Right lobe of liver (tissue), 6 donors: ENCODE measurements at regions not wholly inside any gene's neighbourhood (a gene's known extent, or its start where the extent isn't known, plus 50 kb on each side); places are given as distances from the start of the nearest gene placed in this dataset.

Experiments used
- ATAC-seq, 4 donors: fragments of 200-7000 bp; cut with Tn5 transposase; one replicate each; pipeline ENCODE4 v1.9.1; 2020; ENCODE audit warnings: mild to moderate bottlenecking in 4 of 4, moderate library complexity in 4 of 4
- DNase-seq, 3 donors: peaks; one replicate each; pipeline ENCODE4 v3.0.0-alpha.2; 2020
- H3K27ac ChIP-seq, 3 donors: fragments of 200-600 bp; one replicate each; pipeline ENCODE4 v1.8.0; 2022
- H3K27me3 ChIP-seq, 2 donors: fragments of 200-600 bp; one replicate each; pipeline ENCODE4 v1.8.0; 2022
- H3K36me3 ChIP-seq, 4 donors: fragments of 200-600 bp; sonication (generic) in 1 of 4; one replicate each; pipeline versions ENCODE4 v1.5.1 to v1.8.0; 2017 to 2022; ENCODE audit warnings: control low read depth in 1 of 4
- H3K4me1 ChIP-seq, 4 donors: fragments of 200-600 bp; sonication (generic) in 1 of 4; one replicate each; pipeline versions ENCODE4 v1.5.1 to v1.8.0; 2017 to 2022; ENCODE audit warnings: control low read depth in 1 of 4
- H3K4me3 ChIP-seq, 3 donors: fragments of 200-600 bp; one replicate each; pipeline ENCODE4 v1.8.0; 2022
- H3K9me3 ChIP-seq, 4 donors: fragments of 200-600 bp; sonication (generic) in 1 of 4; one replicate each; pipeline versions ENCODE4 v1.5.1 to v1.8.0; 2017 to 2022; ENCODE audit warnings: control low read depth in 1 of 4
- POLR2A ChIP-seq: fragments of 450-650 bp; IDR thresholded peaks from one replicate; pipeline ENCODE4 v1.6.1; 2017; ENCODE audit warnings: antibody characterized with exemption, mild to moderate bottlenecking
- WGBS: methylation state at CpG from one replicate; pipeline ENCODE4 v1.1.6; 2018; ENCODE audit warnings: low coverage, low lambda C conversion rate; ENCODE audit not compliant: insufficient coverage; ENCODE audit errors: missing lambda C conversion rate; 5-methylcytosine and 5-hydroxymethylcytosine counted together
- intact Hi-C, 2 donors: fragments of 100-400 bp; cut with DNase I; formaldehyde crosslinking; loops; one replicate each; pipeline versions ENCODE4 v1.11.2 to v1.14.1; 2022
- TF ChIP-seq, protein P1 (sequence below), 4 donors: fragments of 200-600 bp in 3 of 4; fragments of 450-650 bp in 1 of 4; IDR thresholded peaks; one replicate each; pipeline versions ENCODE4 v1.5.1 to v1.8.0; 2016 to 2022; ENCODE audit warnings: antibody characterized with exemption in 4 of 4, mild to moderate bottlenecking in 2 of 4
- donor health status: DM: no; HTN: yes; CAD: no.
- donor health status: DM: no; HTN: no; CAD: no.
- donor health status: DM: no; HTN: no; CAD: no.
- donor health status: DM: no; HTN: yes; CAD: no.
- donor health status: DM: no; HTN: yes; CAD: no.

GRCh38 chr1:38269923-38270848 lies 223.6 kb upstream of the POU3F1 start:
- no peak for ATAC-seq
- H3K27me3 ChIP-seq: no peaks in the 10 kb centered on the region
- 70% methylated on average over 9 of the region's 15 CpGs for WGBS
- no peak overlapping the region for H3K27ac ChIP-seq
- H3K9me3 ChIP-seq: no peaks in the 10 kb centered on the region
- DNase-seq: no peak
- H3K4me3 ChIP-seq: no peak overlapping the region
- H3K4me1 ChIP-seq: no peaks in the 10 kb centered on the region
- TF ChIP-seq, protein P1, sequence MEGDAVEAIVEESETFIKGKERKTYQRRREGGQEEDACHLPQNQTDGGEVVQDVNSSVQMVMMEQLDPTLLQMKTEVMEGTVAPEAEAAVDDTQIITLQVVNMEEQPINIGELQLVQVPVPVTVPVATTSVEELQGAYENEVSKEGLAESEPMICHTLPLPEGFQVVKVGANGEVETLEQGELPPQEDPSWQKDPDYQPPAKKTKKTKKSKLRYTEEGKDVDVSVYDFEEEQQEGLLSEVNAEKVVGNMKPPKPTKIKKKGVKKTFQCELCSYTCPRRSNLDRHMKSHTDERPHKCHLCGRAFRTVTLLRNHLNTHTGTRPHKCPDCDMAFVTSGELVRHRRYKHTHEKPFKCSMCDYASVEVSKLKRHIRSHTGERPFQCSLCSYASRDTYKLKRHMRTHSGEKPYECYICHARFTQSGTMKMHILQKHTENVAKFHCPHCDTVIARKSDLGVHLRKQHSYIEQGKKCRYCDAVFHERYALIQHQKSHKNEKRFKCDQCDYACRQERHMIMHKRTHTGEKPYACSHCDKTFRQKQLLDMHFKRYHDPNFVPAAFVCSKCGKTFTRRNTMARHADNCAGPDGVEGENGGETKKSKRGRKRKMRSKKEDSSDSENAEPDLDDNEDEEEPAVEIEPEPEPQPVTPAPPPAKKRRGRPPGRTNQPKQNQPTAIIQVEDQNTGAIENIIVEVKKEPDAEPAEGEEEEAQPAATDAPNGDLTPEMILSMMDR (IDR thresholded peaks at IDR 0.05): no peak
- TF ChIP-seq POLR2A: no peak
- intact Hi-C loops: no loop called here
- H3K36me3 ChIP-seq: no peaks in the 10 kb centered on the region

- no peaks in the 10 kb centered on the region for H3K9me3 ChIP-seq
- no peak overlapping the region for H3K4me3 ChIP-seq
- no peaks in the 10 kb centered on the region for H3K36me3 ChIP-seq
- no peaks in the 10 kb centered on the region for H3K4me1 ChIP-seq
- TF ChIP-seq, protein P1 (IDR thresholded peaks at IDR 0.05): no peak
- no peak for TF ChIP-seq POLR2A
- H3K27me3 ChIP-seq: no peaks in the 10 kb centered on the region
- ATAC-seq (no peak), DNase-seq (no peak)
- intact Hi-C loops: no loop called here
- 48% methylated on average over 2 of the region's 4 CpGs for WGBS
- no peak overlapping the region for H3K27ac ChIP-seq
Observed at GRCh38 chr1:38268226-38268625, 221.6 kb upstream of the POU3F1 start.

DNA sequence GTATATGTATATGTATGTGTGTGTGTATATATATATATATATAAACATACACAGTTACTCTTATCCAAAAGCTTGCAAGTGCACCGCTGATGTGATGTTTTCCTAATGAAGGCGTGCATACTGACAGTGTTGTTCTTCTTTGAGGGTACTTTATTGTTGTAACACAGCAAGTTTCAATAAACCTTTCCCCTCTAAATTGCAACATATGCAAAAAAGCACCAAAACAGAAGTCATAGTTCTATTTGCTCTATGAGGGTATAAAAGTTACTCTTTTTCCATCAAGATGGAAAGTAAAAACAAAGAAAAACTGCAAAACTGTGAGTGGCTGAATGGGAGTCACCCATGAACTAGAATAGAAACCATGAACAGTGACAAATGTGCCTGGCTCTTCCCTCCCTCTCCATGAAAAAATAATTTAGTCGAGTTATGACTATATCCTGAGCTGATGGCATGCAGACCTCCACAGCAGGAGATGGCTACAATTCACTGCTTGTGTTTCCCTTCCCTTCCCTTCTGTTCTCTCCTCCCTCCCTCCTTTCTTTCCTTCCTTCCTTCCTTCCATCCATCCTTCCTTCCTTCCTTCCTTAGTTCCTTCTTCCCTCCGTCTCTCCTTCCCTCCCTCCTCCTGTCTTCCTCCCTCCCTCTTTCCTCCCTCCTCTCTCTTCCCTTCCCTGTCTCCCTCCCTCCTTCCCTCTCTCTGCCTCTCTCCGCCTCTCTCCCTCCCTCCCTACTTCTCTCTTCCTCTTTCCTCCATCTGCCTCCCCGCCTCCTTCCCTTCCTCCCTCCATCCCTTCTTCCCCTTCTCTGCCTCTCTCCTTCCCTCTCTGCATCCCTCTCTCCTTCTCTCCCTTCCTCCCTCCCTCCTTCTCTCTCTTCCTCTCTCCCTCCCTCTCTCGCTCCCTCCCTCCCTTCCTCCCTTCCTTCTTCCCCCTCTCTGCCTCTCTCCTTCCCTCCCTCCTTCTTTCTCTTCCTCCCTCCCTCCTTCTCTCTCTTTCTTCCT lies 220.7 kb upstream of the POU3F1 start:
- WGBS: 58% methylated on average over 7 of the region's 7 CpGs
- Histone ChIP-seq H3K9me3 (no peaks in the 10 kb centered on the region), H3K27ac (no peak overlapping the region), H3K4me3 (no peak overlapping the region), H3K27me3 (no peaks in the 10 kb centered on the region), H3K4me1 (no peaks in the 10 kb centered on the region), H3K36me3 (no peaks in the 10 kb centered on the region)
- intact Hi-C loops: no loop called here
- DNase-seq (no peak), ATAC-seq (no peak)
- TF ChIP-seq, protein P1 (IDR thresholded peaks at IDR 0.05): no peak
- TF ChIP-seq POLR2A: no peak

- no peak for DNase-seq
- Histone ChIP-seq H3K36me3 (no peaks in the 10 kb centered on the region), H3K27ac (no peak overlapping the region), H3K9me3 (no peaks in the 10 kb centered on the region), H3K4me3 (no peak overlapping the region), H3K4me1 (no peaks in the 10 kb centered on the region), H3K27me3 (no peaks in the 10 kb centered on the region)
- ATAC-seq: no peak
- 56% methylated on average over 5 of the region's 5 CpGs for WGBS
- intact Hi-C loops: no loop called here
- TF ChIP-seq POLR2A: no peak
- TF ChIP-seq, protein P1 (IDR thresholded peaks at IDR 0.05): no peak
Observed at GRCh38 chr1:38266197-38266520, 219.6 kb upstream of the POU3F1 start.
